HepG2 (cell line): ENCODE measurements at regions not wholly inside any gene's neighbourhood (a gene's known extent, or its start where the extent isn't known, plus 50 kb on each side); places are given as distances from the start of the nearest gene placed in this dataset.

ENCODE experiments used
- ATAC-seq: fragments of 200-7000 bp; cut with Tn5 transposase; 3 replicates; pipeline ENCODE4 v1.9.1; 2020; ENCODE audit warnings: mild to moderate bottlenecking, moderate library complexity
- BruUV-seq: library from RNA; stranded (reverse); fragments of 400-500 nt; replicated peaks from 2 replicates; lab custom pipeline; 2021; lab: Mats Ljungman, UMichigan
- CTCF ChIA-PET: fragments of 300-600 bp; formaldehyde crosslinking; extraction: SDS; loops from one replicate; lab custom pipeline; 2021; ENCODE audit warnings: low total read pairs, inconsistent platforms, low intra/inter-chr PET ratio; lab: Yijun Ruan, JAX
- POLR2A ChIA-PET: fragments of 350-600 bp; sonication (Branson Sonifier 250); formaldehyde crosslinking; loops from one replicate; lab custom pipeline; 2020; ENCODE audit warnings: antibody characterized with exemption, inconsistent platforms; lab: Yijun Ruan, JAX
- DNase-seq: peaks from one replicate; pipeline ENCODE4 v3.0.0-alpha.2; 2015; ENCODE audit warnings: low spot score
- FAIRE-seq: peaks from 3 replicates; lab custom pipeline; 2011; peaks lifted over from hg19 to GRCh38; lab: Jason Lieb, UNC
- H2AFZ ChIP-seq: one replicate; pipeline ENCODE4 v1.6.1; 2011; ENCODE audit warnings: low read length, inconsistent platforms
- H3K27ac ChIP-seq: fragments of 300-600 bp; 3 replicates; pipeline ENCODE4 v1.8.0; 2011; ENCODE audit warnings: mixed run types, mild to moderate bottlenecking, mixed read lengths, low read length, inconsistent platforms; ENCODE audit not compliant: insufficient read depth; ENCODE audit errors: extremely low read length
- H3K27me3 ChIP-seq, 2 experiments: fragments of 200-600 bp in 1 of 2; 2 replicates in 1 of 2; 3 replicates in 1 of 2; pipeline versions ENCODE4 v1.6.0 to v1.8.0; 2011; ENCODE audit warnings: low read length in 2 of 2, mild to moderate bottlenecking in 2 of 2, moderate library complexity in 2 of 2, inconsistent platforms in 1 of 2; ENCODE audit not compliant: insufficient read depth in 2 of 2, control insufficient read depth in 1 of 2
- H3K36me3 ChIP-seq, 2 experiments: fragments of 200-600 bp in 1 of 2; replicated peaks in 1 of 2; 2 replicates in 1 of 2; 3 replicates in 1 of 2; pipeline versions ENCODE4 v1.5.1 to v1.8.0; 2011; ENCODE audit warnings: low read length in 2 of 2, inconsistent platforms in 1 of 2; ENCODE audit not compliant: insufficient read depth in 2 of 2, control insufficient read depth in 1 of 2
- H3K4me1 ChIP-seq: 2 replicates; pipeline ENCODE4 v1.5.1; 2012; ENCODE audit warnings: low read length, inconsistent platforms; ENCODE audit not compliant: insufficient read depth
- H3K4me2 ChIP-seq: 2 replicates; pipeline ENCODE4 v1.6.0; 2011; ENCODE audit warnings: low read depth, low read length, inconsistent platforms
- H3K4me3 ChIP-seq, 3 experiments: fragments of 200-600 bp in 1 of 3; sonication (generic), shearing (Covaris generic) in 1 of 3; replicated peaks in 1 of 3; 2 replicates each; pipeline ENCODE4 v1.5.1; 2011 to 2016; ENCODE audit warnings: low read length in 3 of 3, inconsistent platforms in 2 of 3, low read depth in 2 of 3, mild to moderate bottlenecking in 2 of 3, control low read depth in 1 of 3, mixed read lengths in 1 of 3; ENCODE audit not compliant: insufficient read depth in 1 of 3
- H3K79me2 ChIP-seq: one replicate; pipeline ENCODE4 v1.6.1; 2011; ENCODE audit warnings: low read length, inconsistent platforms; ENCODE audit not compliant: insufficient read depth
- H3K9ac ChIP-seq: 2 replicates; pipeline ENCODE4 v1.6.0; 2011; ENCODE audit warnings: mild to moderate bottlenecking, low read depth, low read length, inconsistent platforms; ENCODE audit not compliant: insufficient read depth
- H3K9me3 ChIP-seq: 2 replicates; pipeline ENCODE4 v1.5.1; 2012; ENCODE audit warnings: mild to moderate bottlenecking, low read length
- H4K20me1 ChIP-seq: 2 replicates; pipeline ENCODE4 v1.6.0; 2011; ENCODE audit warnings: inconsistent platforms, mild to moderate bottlenecking, low read length, moderate library complexity; ENCODE audit not compliant: insufficient read depth
- ETV5 ChIP-seq: IDR thresholded peaks from 2 replicates; pipeline ENCODE4 v1.6.1; 2018; ENCODE audit warnings: missing biosample characterization, missing genetic modification reagents, inconsistent platforms, borderline replicate concordance
- MIER3 ChIP-seq: IDR thresholded peaks from 2 replicates; pipeline ENCODE4 v1.6.1; 2016; ENCODE audit warnings: missing compliant biosample characterization, borderline replicate concordance
- MYNN ChIP-seq: sonication (generic); formaldehyde crosslinking; IDR thresholded peaks from 2 replicates; pipeline ENCODE4 v1.4.0; 2020; ENCODE audit warnings: mild to moderate bottlenecking, low read depth, missing genetic modification reagents
- RELA ChIP-seq: sonication (generic); formaldehyde crosslinking; IDR thresholded peaks from 2 replicates; pipeline ENCODE4 v1.4.0; 2020; ENCODE audit warnings: missing genetic modification reagents
- RFXANK ChIP-seq: IDR thresholded peaks from 2 replicates; pipeline ENCODE4 v1.6.1; 2016
- ZBTB1 ChIP-seq: sonication (generic); formaldehyde crosslinking; IDR thresholded peaks from 2 replicates; pipeline ENCODE4 v1.4.0; 2020; ENCODE audit warnings: missing genetic modification reagents, borderline replicate concordance
- ZBTB49 ChIP-seq: sonication (generic); formaldehyde crosslinking; IDR thresholded peaks from 2 replicates; pipeline ENCODE4 v1.4.0; 2020; ENCODE audit warnings: missing genetic modification reagents, borderline replicate concordance
- ZNF3 ChIP-seq: IDR thresholded peaks from 2 replicates; pipeline ENCODE4 v1.7.0; 2017; ENCODE audit warnings: inconsistent platforms
- ZNF441 ChIP-seq: sonication (generic); formaldehyde crosslinking; IDR thresholded peaks from 2 replicates; pipeline ENCODE4 v1.7.0; 2021; ENCODE audit warnings: missing genetic modification reagents, borderline replicate concordance
- ZNF512 ChIP-seq: sonication (generic); formaldehyde crosslinking; IDR thresholded peaks from 2 replicates; pipeline ENCODE4 v1.4.0; 2020; ENCODE audit warnings: mild to moderate bottlenecking, missing genetic modification reagents
- WGBS: methylation state at CpG from one replicate; pipeline ENCODE4 v1.1.6; 2017; ENCODE audit warnings: low lambda C conversion rate; 5-methylcytosine and 5-hydroxymethylcytosine counted together
- in situ Hi-C: cut with HindIII; loops from 2 replicates; pipeline ENCODE4 v1.10.0; 2017; ENCODE audit warnings: low pct_unique_long_range_greater_than_20kb; ENCODE audit not compliant: extremely low pct_ligation_motif_present
- intact Hi-C: fragments of 100-400 bp; cut with micrococcal nuclease; formaldehyde crosslinking; loops from one replicate; pipeline ENCODE4 v1.10.0; 2022; ENCODE audit not compliant: unreplicated experiment
- TF ChIP-seq, protein P1 (sequence below): sonication (generic); formaldehyde crosslinking; IDR thresholded peaks from 2 replicates; pipeline ENCODE4 v1.8.0; 2022; ENCODE audit warnings: low read depth, missing genetic modification reagents

- Histone ChIP-seq H3K9ac (no peak overlapping the region), H3K4me1 (no peaks in the 10 kb centered on the region), H3K4me2 (no peak overlapping the region), H3K4me3 (no peak overlapping the region), H4K20me1 (no peaks in the 10 kb centered on the region), H3K27ac (no peak overlapping the region), H3K79me2 (no peaks in the 10 kb centered on the region), H2AFZ (no peak overlapping the region), H3K36me3 (no peaks in the 10 kb centered on the region), H3K9me3 (no peaks in the 10 kb centered on the region), H3K27me3 (no peaks in the 10 kb centered on the region)
- ATAC-seq: no peak
- in situ Hi-C loops (no loop called here), intact Hi-C loops (no loop called here)
- CTCF ChIA-PET: no interaction called here
- no peak for FAIRE-seq
- BruUV-seq: no TSS peak
- WGBS: 92% methylated on average over 3 of the region's 3 CpGs
- TF ChIP-seq ZNF3 (CRISPR knock-in tag) (no peak), RFXANK (CRISPR knock-in tag) (no peak), ETV5 (no peak), RELA (CRISPR knock-in tag) (no peak)
- TF ChIP-seq, protein P1, sequence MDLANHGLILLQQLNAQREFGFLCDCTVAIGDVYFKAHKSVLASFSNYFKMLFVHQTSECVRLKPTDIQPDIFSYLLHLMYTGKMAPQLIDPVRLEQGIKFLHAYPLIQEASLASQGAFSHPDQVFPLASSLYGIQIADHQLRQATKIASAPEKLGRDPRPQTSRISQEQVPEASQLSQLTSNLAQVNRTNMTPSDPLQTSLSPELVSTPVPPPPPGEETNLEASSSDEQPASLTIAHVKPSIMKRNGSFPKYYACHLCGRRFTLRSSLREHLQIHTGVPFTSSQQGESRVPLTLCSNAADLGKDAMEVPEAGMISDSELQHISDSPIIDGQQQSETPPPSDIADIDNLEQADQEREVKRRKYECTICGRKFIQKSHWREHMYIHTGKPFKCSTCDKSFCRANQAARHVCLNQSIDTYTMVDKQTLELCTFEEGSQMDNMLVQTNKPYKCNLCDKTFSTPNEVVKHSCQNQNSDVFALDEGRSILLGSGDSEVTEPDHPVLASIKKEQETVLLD (CRISPR knock-in tag): no peak
- DNase-seq: no peak
- POLR2A ChIA-PET: no interaction called here
Measured at GRCh38 chr1:119191325-119191724, 50.9 kb upstream of the WARS2 start.

DNA sequence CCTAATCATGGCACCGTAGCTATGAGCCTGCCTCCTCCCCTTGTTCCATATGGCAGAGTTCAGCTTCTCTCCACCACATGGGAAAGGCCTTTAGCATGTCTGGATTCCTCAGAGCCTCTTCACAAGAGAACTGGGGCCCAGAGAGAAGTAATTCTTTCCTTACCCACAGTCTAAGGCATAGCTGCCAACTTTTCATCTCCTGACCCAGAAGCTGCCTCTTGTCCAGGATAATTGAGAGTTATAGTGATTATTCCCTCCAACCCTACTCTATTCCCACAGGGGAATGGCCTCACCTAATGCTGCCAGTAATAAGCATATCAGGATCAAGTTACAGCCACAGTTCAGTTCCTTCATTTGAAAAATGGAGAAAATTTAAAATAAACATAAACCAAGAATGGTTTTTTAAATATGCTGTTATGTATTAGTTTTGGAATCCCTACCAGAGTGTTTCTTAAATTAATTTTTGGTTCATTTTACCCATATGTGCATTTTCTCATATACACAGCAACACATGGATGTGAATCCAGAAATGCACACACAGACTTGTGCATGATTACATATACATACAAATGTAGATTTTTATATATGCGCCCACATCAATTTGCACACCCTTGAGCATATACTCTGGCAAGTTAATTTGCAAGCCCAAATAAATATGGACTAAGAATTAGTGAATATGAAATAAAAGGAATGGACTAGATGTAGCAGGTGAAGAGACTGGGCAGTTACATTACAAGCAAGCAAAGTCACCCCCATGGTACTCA lies 63.9 kb upstream of the WARS2 start:
- Histone ChIP-seq H3K9ac (no peak overlapping the region), H4K20me1 (no peaks in the 10 kb centered on the region), H2AFZ (no peak overlapping the region), H3K36me3 (no peaks in the 10 kb centered on the region), H3K4me3 (no peak overlapping the region), H3K27me3 (no peaks in the 10 kb centered on the region), H3K4me2 (no peak overlapping the region), H3K9me3 (no peaks in the 10 kb centered on the region; the same call in 1 of the 2 replicates), H3K4me1 (no peaks in the 10 kb centered on the region), H3K79me2 (no peaks in the 10 kb centered on the region), H3K27ac (no peak overlapping the region)
- in situ Hi-C loops (no loop called here), intact Hi-C loops (no loop called here)
- FAIRE-seq (no peak), DNase-seq (no peak), ATAC-seq (no peak)
- TF ChIP-seq MIER3 (CRISPR knock-in tag) (no peak), ZNF512 (no peak), ZBTB49 (CRISPR knock-in tag) (no peak), ZNF441 (no peak), MYNN (CRISPR knock-in tag) (no peak), ZBTB1 (CRISPR knock-in tag) (no peak)
- WGBS: 93% methylated on average over 2 of the region's 2 CpGs
- CTCF ChIA-PET: no interaction called here
- no TSS peak for BruUV-seq
- POLR2A ChIA-PET: no interaction called here
